HepG2 (cell line): ENCODE measurements at regions not wholly inside any gene's neighbourhood (a gene's known extent, or its start where the extent isn't known, plus 50 kb on each side); places are given as distances from the start of the nearest gene placed in this dataset.

Source experiments
- SAFB2 ChIP-seq: sonication (generic); formaldehyde crosslinking; IDR thresholded peaks from 2 replicates; pipeline ENCODE4 v1.5.1; 2020; ENCODE audit warnings: missing genetic modification reagents, low read depth, mild to moderate bottlenecking, borderline replicate concordance
- ZBTB7A ChIP-seq: sonication (generic); formaldehyde crosslinking; IDR thresholded peaks from 2 replicates; pipeline ENCODE4 v1.8.0; 2022; ENCODE audit warnings: mild to moderate bottlenecking, missing genetic modification reagents
- ZNF317 ChIP-seq: sonication (generic); formaldehyde crosslinking; IDR thresholded peaks from 2 replicates; pipeline ENCODE4 v1.5.0; 2020; ENCODE audit warnings: mild to moderate bottlenecking, missing genetic modification reagents
- ZNF615 ChIP-seq: sonication (generic); formaldehyde crosslinking; IDR thresholded peaks from 2 replicates; pipeline ENCODE4 v1.5.0; 2020; ENCODE audit warnings: mild to moderate bottlenecking, missing genetic modification reagents, borderline replicate concordance
- ZNF660 ChIP-seq: sonication (generic); formaldehyde crosslinking; IDR thresholded peaks from 2 replicates; pipeline ENCODE4 v1.5.1; 2020; ENCODE audit warnings: mild to moderate bottlenecking, low read depth, missing genetic modification reagents, borderline replicate concordance
- TF ChIP-seq, protein P1 (sequence below): sonication (generic); formaldehyde crosslinking; IDR thresholded peaks from 2 replicates; pipeline ENCODE4 v1.5.0; 2020; ENCODE audit warnings: mild to moderate bottlenecking, missing genetic modification reagents, moderate library complexity

DNA sequence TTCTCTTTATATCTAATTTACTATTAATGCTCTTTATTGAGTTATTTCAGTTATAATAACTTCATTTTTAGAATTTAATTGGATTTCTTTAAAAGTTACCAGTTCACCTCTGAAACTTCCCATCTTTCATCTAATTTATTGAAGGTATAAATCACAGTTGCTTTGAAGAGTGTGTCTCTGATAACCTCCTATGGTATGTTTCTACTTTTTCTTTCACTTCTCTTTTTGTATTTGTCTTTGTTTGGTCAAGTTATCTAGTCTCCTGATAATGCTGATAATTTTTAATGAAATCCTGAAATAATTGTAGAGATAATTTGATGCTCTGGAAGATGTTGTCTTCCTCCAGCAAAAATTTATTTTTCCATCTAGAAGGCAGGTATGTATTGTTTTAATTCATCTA, 141.6 kb upstream of the NPY2R start:
- TF ChIP-seq SAFB2 (CRISPR knock-in tag) (no peak), ZNF317 (no peak), ZBTB7A (CRISPR knock-in tag) (no peak), ZNF660 (no peak), ZNF615 (CRISPR knock-in tag) (no peak)
- TF ChIP-seq, protein P1, sequence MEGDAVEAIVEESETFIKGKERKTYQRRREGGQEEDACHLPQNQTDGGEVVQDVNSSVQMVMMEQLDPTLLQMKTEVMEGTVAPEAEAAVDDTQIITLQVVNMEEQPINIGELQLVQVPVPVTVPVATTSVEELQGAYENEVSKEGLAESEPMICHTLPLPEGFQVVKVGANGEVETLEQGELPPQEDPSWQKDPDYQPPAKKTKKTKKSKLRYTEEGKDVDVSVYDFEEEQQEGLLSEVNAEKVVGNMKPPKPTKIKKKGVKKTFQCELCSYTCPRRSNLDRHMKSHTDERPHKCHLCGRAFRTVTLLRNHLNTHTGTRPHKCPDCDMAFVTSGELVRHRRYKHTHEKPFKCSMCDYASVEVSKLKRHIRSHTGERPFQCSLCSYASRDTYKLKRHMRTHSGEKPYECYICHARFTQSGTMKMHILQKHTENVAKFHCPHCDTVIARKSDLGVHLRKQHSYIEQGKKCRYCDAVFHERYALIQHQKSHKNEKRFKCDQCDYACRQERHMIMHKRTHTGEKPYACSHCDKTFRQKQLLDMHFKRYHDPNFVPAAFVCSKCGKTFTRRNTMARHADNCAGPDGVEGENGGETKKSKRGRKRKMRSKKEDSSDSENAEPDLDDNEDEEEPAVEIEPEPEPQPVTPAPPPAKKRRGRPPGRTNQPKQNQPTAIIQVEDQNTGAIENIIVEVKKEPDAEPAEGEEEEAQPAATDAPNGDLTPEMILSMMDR (CRISPR knock-in tag): no peak
